Activated naive CD4-positive, alpha-beta T cell treated with anti-CD3 and anti-CD28 coated beads, Interleukin-2, amount 10 ng/mL, durations not matched to agents 7 days and 5 days (primary cell): ENCODE measurements at regions not wholly inside any gene's neighbourhood (a gene's known extent, or its start where the extent isn't known, plus 50 kb on each side); places are given as distances from the start of the nearest gene placed in this dataset.

Source experiments
- CTCF ChIA-PET: fragments of 350-600 bp; sonication (Branson Sonifier 250); formaldehyde crosslinking; loops from one replicate; lab custom pipeline; 2021; ENCODE audit warnings: antibody characterized with exemption; lab: Charles Lee
- DNase-seq: peaks from one replicate; pipeline ENCODE4 v3.0.0-alpha.2; 2020
- H3K27ac Mint-ChIP-seq: one replicate; pipeline ENCODE4 v1.8.0; 2021; ENCODE audit warnings: mild to moderate bottlenecking, moderate library complexity, mixed read lengths
- H3K27me3 Mint-ChIP-seq: one replicate; pipeline ENCODE4 v1.8.0; 2021; ENCODE audit warnings: mild to moderate bottlenecking, mixed read lengths
- H3K36me3 Mint-ChIP-seq: one replicate; pipeline ENCODE4 v1.8.0; 2021; ENCODE audit warnings: mixed read lengths
- H3K4me1 Mint-ChIP-seq: one replicate; pipeline ENCODE4 v1.8.0; 2021; ENCODE audit warnings: mixed read lengths
- H3K4me3 Mint-ChIP-seq: one replicate; pipeline ENCODE4 v1.8.0; 2021; ENCODE audit warnings: mild to moderate bottlenecking, moderate library complexity, mixed read lengths
- H3K9me3 Mint-ChIP-seq: one replicate; pipeline ENCODE4 v1.8.0; 2021; ENCODE audit warnings: mixed read lengths

- H3K27me3 Mint-ChIP-seq, result no peaks in the 10 kb centered on the region
- no peak overlapping the region for H3K4me3 Mint-ChIP-seq
- CTCF ChIA-PET, result no interaction called here
- H3K27ac Mint-ChIP-seq, result no peak overlapping the region
- no peaks in the 10 kb centered on the region for H3K36me3 Mint-ChIP-seq
- no peak for DNase-seq
- no peaks in the 10 kb centered on the region for H3K9me3 Mint-ChIP-seq
- no peaks in the 10 kb centered on the region for H3K4me1 Mint-ChIP-seq
Measured at GRCh38 chr22:48693377-48694135, 1134.1 kb downstream of the BRD1 start.

GRCh38 chr22:48692734-48693376 is 1134.8 kb downstream of the BRD1 start:
- H3K36me3 Mint-ChIP-seq, result no peaks in the 10 kb centered on the region
- no peaks in the 10 kb centered on the region for H3K4me1 Mint-ChIP-seq
- no peak overlapping the region for H3K27ac Mint-ChIP-seq
- no peaks in the 10 kb centered on the region for H3K27me3 Mint-ChIP-seq
- H3K4me3 Mint-ChIP-seq, result no peak overlapping the region
- DNase-seq, result no peak
- H3K9me3 Mint-ChIP-seq, result no peaks in the 10 kb centered on the region
- CTCF ChIA-PET, result no interaction called here

- Mint-ChIP-seq H3K27me3 (no peaks in the 10 kb centered on the region), H3K27ac (no peak overlapping the region), H3K36me3 (no peaks in the 10 kb centered on the region), H3K4me3 (no peak overlapping the region), H3K9me3 (no peaks in the 10 kb centered on the region), H3K4me1 (no peaks in the 10 kb centered on the region)
- no peak for DNase-seq
- CTCF ChIA-PET, result no interaction called here
Measured at GRCh38 chr22:48691431-48691851, 1136.2 kb downstream of the BRD1 start.

DNA sequence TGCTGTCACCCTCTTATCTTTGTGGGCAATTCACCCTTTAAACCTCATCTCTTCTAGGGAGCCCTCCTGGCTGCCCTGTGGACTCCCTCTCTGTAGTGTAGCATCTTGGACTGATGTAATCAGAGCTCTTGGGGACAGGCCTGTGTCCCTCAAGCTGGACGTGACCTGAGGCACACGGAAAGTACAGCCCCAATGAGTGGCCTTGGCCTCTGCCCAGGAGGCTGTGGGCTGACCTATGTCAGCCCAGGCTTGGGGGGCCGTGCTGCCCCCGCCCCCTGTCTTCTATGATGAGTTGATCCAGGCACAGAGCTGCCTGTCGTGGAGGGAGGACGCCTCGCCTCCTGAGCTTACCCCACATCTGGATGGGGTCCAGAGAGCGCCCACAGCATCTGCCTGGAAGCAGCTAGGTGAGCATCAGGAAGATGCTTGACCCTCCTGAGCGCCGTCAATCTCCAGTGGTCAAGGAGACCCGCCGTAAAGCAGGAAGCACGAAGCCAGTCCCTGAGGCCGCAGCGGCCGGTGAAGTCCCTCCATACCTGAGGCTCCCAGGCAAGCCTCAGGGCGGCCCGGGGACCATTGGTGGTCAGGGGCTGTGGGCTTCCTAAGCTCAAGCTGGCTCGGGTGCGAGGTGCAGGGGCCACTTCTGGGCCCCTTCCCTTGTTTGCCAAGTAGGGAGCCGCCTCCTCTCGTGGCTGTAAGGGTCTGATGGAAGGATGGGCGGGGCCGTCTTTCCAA is 1136.9 kb downstream of the BRD1 start:
- H3K9me3 Mint-ChIP-seq, result no peaks in the 10 kb centered on the region
- no peak for DNase-seq
- no peak overlapping the region for H3K27ac Mint-ChIP-seq
- no peaks in the 10 kb centered on the region for H3K27me3 Mint-ChIP-seq
- H3K4me3 Mint-ChIP-seq, result no peak overlapping the region
- CTCF ChIA-PET, result no interaction called here
- no peaks in the 10 kb centered on the region for H3K4me1 Mint-ChIP-seq
- no peaks in the 10 kb centered on the region for H3K36me3 Mint-ChIP-seq

DNA sequence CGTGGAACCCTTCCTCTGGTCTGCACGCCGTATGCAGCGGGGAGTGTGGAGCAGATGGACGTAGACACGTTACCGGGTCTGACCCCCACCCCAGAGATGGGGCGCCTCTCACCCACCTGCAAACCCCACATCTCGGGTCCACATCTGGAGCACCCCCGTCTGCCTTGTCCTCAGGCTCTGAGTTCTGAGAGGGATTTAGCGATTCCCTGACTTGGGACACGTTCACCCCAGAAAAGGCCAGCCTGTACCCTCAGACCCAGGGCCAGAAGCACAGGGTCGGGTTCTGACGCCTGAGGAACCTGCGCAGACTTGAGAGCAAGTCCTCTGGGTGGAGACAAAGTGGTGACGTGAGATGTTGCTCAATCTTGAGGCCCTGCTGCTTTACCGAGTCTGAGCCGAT is 1138.5 kb downstream of the BRD1 start:
- H3K4me1 Mint-ChIP-seq, result no peaks in the 10 kb centered on the region
- H3K27ac Mint-ChIP-seq, result no peak overlapping the region
- H3K4me3 Mint-ChIP-seq, result no peak overlapping the region
- H3K27me3 Mint-ChIP-seq, result no peaks in the 10 kb centered on the region
- CTCF ChIA-PET, result no interaction called here
- no peak for DNase-seq
- H3K9me3 Mint-ChIP-seq, result peaks cover 3% of the 10 kb centered on the region
- H3K36me3 Mint-ChIP-seq, result no peaks in the 10 kb centered on the region

DNA sequence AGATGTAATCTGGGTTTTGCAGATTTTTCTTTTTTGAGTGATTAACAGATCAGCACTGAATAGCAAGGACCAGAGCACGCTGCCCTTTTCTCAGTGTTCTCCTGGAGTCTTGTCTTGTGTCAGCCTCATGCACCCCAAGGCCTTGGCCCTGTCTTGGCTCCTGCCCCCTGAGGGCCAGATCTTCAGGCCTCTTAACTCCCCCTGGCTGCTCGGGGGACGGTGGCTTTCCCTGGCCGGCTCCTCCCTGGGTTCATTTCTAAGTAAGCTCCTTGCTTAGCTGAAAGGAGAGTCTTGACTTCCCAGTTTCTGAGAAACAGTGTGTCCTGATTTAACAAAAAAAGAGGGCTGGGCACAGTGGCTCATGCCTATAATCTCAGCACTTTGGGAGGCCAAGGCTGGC is 1139.3 kb downstream of the BRD1 start:
- no peaks in the 10 kb centered on the region for H3K4me1 Mint-ChIP-seq
- CTCF ChIA-PET, result no interaction called here
- H3K9me3 Mint-ChIP-seq, result peaks cover 3% of the 10 kb centered on the region
- H3K36me3 Mint-ChIP-seq, result no peaks in the 10 kb centered on the region
- DNase-seq, result no peak
- H3K4me3 Mint-ChIP-seq, result no peak overlapping the region
- H3K27ac Mint-ChIP-seq, result no peak overlapping the region
- no peaks in the 10 kb centered on the region for H3K27me3 Mint-ChIP-seq

GRCh38 chr22:48687606-48688005 is 1140.1 kb downstream of the BRD1 start:
- Mint-ChIP-seq H3K9me3 (peaks cover 3% of the 10 kb centered on the region), H3K27me3 (no peaks in the 10 kb centered on the region), H3K4me1 (no peaks in the 10 kb centered on the region), H3K4me3 (no peak overlapping the region), H3K36me3 (no peaks in the 10 kb centered on the region), H3K27ac (no peak overlapping the region)
- CTCF ChIA-PET, result no interaction called here
- DNase-seq, result no peak

- H3K27me3 Mint-ChIP-seq, result no peaks in the 10 kb centered on the region
- CTCF ChIA-PET, result no interaction called here
- H3K27ac Mint-ChIP-seq, result no peak overlapping the region
- no peaks in the 10 kb centered on the region for H3K4me1 Mint-ChIP-seq
- no peak overlapping the region for H3K4me3 Mint-ChIP-seq
- peaks cover 3% of the 10 kb centered on the region for H3K9me3 Mint-ChIP-seq
- no peak for DNase-seq
- H3K36me3 Mint-ChIP-seq, result no peaks in the 10 kb centered on the region
Measured at GRCh38 chr22:48686694-48687302, 1140.9 kb downstream of the BRD1 start.

- CTCF ChIA-PET, result no interaction called here
- no peaks in the 10 kb centered on the region for H3K4me1 Mint-ChIP-seq
- H3K9me3 Mint-ChIP-seq, result peaks cover 3% of the 10 kb centered on the region
- no peak for DNase-seq
- H3K27ac Mint-ChIP-seq, result no peak overlapping the region
- H3K27me3 Mint-ChIP-seq, result no peaks in the 10 kb centered on the region
- no peaks in the 10 kb centered on the region for H3K36me3 Mint-ChIP-seq
- no peak overlapping the region for H3K4me3 Mint-ChIP-seq
Measured at GRCh38 chr22:48685767-48686166, 1141.9 kb downstream of the BRD1 start.

DNA sequence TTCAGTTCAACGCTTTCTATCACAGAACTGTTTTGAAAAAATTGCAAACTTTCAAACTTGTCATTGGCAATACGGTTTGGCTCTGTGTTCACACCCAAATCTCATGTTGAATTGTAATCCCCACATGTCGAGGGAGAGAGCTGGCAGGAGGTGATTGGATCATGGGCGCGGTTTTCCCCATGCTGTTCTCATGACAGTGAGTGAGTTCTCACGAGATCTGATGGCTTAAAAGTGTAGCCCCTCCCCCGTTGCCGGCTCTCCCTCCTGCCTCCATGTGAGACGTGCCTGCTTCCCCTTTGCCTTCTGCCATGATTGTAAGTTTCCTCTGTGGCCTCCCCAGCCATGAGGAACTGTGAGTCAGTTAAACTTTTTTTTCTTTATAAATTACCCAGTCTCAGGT is 1144.0 kb downstream of the BRD1 start:
- Mint-ChIP-seq H3K27ac (no peak overlapping the region), H3K36me3 (no peaks in the 10 kb centered on the region), H3K4me3 (no peak overlapping the region), H3K9me3 (peaks cover 3% of the 10 kb centered on the region), H3K4me1 (no peaks in the 10 kb centered on the region), H3K27me3 (no peaks in the 10 kb centered on the region)
- CTCF ChIA-PET, result no interaction called here
- no peak for DNase-seq

GRCh38 chr22:48682504-48682903 is 1145.2 kb downstream of the BRD1 start:
- Mint-ChIP-seq H3K4me1 (no peaks in the 10 kb centered on the region), H3K9me3 (peaks cover 3% of the 10 kb centered on the region), H3K27ac (no peak overlapping the region), H3K27me3 (no peaks in the 10 kb centered on the region), H3K36me3 (no peaks in the 10 kb centered on the region), H3K4me3 (no peak overlapping the region)
- DNase-seq, result no peak
- CTCF ChIA-PET, result no interaction called here

- Mint-ChIP-seq H3K36me3 (no peaks in the 10 kb centered on the region), H3K27ac (no peak overlapping the region), H3K9me3 (peaks cover 3% of the 10 kb centered on the region), H3K4me3 (no peak overlapping the region), H3K27me3 (no peaks in the 10 kb centered on the region), H3K4me1 (no peaks in the 10 kb centered on the region)
- CTCF ChIA-PET, result no interaction called here
- DNase-seq, result no peak
Measured at GRCh38 chr22:48680601-48681000, 1147.1 kb downstream of the BRD1 start.

DNA sequence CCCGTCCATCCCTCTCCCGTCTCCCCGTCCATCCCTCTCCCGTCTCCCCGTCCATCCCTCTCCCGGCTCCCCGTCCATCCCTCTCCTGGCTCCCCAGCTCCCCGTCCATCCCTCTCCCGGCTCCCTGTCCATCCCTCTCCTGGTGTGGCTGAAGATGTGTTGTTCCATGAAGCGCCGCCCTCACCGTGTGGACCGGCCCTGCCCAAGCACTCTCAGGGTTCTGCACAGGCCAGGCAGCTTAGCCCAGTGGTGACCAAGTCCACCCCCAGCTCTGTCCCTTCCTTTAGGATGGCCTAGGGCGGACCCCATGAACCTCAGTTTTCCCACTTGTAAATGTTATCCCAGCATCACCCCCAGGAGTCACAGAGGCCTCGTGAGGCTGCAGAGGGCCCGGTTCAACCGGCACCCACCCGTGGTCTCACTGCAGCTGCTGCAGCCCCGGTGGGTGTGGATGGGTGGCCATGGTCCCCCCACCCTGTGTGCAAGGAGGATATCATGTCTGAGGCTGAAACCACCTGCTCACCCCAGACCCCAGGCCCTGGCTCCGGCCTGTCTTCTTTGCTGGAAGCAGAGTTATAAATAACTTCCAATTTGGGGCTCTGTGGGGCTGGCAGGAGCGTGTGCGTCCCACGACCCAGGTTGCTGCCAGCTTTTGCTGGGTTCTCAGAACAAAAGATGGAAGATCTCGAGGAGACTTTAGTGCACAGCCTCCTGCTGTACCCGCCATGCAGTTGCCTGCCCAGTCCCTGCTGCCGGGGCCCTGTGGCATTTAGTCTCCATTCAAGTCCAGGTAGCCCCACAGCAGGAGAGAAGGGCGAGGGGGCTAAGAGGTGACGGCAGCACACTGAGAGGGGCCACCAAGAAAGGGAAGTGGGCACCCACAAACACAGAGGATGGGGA is 1147.8 kb downstream of the BRD1 start:
- H3K9me3 Mint-ChIP-seq, result peaks cover 1% of the 10 kb centered on the region
- no peak overlapping the region for H3K4me3 Mint-ChIP-seq
- no peaks in the 10 kb centered on the region for H3K4me1 Mint-ChIP-seq
- CTCF ChIA-PET, result no interaction called here
- no peak for DNase-seq
- no peaks in the 10 kb centered on the region for H3K27me3 Mint-ChIP-seq
- no peaks in the 10 kb centered on the region for H3K36me3 Mint-ChIP-seq
- no peak overlapping the region for H3K27ac Mint-ChIP-seq
